ENCODE measurements at regions not wholly inside any gene's neighbourhood (a gene's known extent, or its start where the extent isn't known, plus 50 kb on each side); places are given as distances from the start of the nearest gene placed in this dataset.

DNA sequence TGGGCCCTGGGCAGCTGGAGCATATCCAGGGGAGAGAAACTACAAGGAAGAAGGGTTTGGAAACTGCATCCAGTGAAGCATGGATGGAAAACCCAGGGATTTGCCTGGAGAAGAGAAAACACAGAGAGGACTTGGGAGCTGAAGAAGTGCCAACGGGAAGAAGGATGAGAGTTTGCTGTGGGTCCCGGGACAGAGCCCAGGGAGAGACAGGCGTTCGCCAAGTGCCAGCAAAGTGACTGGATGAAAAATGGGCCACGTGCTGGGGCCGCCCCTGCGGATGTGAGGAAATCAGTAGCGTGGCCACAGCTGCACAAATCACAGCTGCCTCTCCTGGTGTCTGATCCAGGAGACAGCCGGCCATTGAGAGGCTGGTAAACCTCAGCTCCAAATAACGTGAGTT lies 70.4 kb downstream of the HES1 start:
- TF ChIP-seq, protein P1, sequence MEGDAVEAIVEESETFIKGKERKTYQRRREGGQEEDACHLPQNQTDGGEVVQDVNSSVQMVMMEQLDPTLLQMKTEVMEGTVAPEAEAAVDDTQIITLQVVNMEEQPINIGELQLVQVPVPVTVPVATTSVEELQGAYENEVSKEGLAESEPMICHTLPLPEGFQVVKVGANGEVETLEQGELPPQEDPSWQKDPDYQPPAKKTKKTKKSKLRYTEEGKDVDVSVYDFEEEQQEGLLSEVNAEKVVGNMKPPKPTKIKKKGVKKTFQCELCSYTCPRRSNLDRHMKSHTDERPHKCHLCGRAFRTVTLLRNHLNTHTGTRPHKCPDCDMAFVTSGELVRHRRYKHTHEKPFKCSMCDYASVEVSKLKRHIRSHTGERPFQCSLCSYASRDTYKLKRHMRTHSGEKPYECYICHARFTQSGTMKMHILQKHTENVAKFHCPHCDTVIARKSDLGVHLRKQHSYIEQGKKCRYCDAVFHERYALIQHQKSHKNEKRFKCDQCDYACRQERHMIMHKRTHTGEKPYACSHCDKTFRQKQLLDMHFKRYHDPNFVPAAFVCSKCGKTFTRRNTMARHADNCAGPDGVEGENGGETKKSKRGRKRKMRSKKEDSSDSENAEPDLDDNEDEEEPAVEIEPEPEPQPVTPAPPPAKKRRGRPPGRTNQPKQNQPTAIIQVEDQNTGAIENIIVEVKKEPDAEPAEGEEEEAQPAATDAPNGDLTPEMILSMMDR (IDR thresholded peaks at IDR 0.05; ENCODE audit: insufficient read depth, low read length): no peak
- TF ChIP-seq POLR2AphosphoS5 (IDR thresholded peaks at IDR 0.05; ENCODE audit: low read depth) (no peak), SPI1 (IDR thresholded peaks at IDR 0.05; ENCODE audit: borderline replicate concordance, low read depth) (no peak)
- TF ChIP-seq, protein P2, sequence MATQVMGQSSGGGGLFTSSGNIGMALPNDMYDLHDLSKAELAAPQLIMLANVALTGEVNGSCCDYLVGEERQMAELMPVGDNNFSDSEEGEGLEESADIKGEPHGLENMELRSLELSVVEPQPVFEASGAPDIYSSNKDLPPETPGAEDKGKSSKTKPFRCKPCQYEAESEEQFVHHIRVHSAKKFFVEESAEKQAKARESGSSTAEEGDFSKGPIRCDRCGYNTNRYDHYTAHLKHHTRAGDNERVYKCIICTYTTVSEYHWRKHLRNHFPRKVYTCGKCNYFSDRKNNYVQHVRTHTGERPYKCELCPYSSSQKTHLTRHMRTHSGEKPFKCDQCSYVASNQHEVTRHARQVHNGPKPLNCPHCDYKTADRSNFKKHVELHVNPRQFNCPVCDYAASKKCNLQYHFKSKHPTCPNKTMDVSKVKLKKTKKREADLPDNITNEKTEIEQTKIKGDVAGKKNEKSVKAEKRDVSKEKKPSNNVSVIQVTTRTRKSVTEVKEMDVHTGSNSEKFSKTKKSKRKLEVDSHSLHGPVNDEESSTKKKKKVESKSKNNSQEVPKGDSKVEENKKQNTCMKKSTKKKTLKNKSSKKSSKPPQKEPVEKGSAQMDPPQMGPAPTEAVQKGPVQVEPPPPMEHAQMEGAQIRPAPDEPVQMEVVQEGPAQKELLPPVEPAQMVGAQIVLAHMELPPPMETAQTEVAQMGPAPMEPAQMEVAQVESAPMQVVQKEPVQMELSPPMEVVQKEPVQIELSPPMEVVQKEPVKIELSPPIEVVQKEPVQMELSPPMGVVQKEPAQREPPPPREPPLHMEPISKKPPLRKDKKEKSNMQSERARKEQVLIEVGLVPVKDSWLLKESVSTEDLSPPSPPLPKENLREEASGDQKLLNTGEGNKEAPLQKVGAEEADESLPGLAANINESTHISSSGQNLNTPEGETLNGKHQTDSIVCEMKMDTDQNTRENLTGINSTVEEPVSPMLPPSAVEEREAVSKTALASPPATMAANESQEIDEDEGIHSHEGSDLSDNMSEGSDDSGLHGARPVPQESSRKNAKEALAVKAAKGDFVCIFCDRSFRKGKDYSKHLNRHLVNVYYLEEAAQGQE (IDR thresholded peaks at IDR 0.05; ENCODE audit: insufficient replicate concordance, low read depth): no peak

All from HL-60 (cell line).